WTC11 (cell line): ENCODE measurements at regions not wholly inside any gene's neighbourhood (a gene's known extent, or its start where the extent isn't known, plus 50 kb on each side); places are given as distances from the start of the nearest gene placed in this dataset.

Experiments
- ATAC-seq: fragments of 200-7000 bp; cut with Tn5 transposase; 2 replicates; pipeline ENCODE4 v1.10.0; 2021; ENCODE audit warnings: mild to moderate bottlenecking, moderate library complexity
- CTCF ChIA-PET: fragments of 300-600 bp; sonication (Branson Sonifier 250); formaldehyde crosslinking; loops from one replicate; lab custom pipeline; 2021; ENCODE audit warnings: antibody characterized with exemption; lab: Charles Lee
- POLR2A ChIA-PET: fragments of 350-600 bp; sonication (Branson Sonifier 250); formaldehyde crosslinking; loops from one replicate; lab custom pipeline; 2021; ENCODE audit warnings: antibody characterized with exemption; lab: Charles Lee
- DNase-seq: peaks from one replicate; pipeline ENCODE4 v3.0.0; 2021; ENCODE audit warnings: low spot score
- H3K27ac Mint-ChIP-seq: 2 replicates; pipeline ENCODE4 v1.8.0; 2021; ENCODE audit warnings: mixed read lengths
- H3K27me3 Mint-ChIP-seq: 2 replicates; pipeline ENCODE4 v1.8.0; 2021; ENCODE audit warnings: low read depth, mild to moderate bottlenecking, moderate library complexity, mixed read lengths
- H3K36me3 Mint-ChIP-seq: 2 replicates; pipeline ENCODE4 v1.8.0; 2021; ENCODE audit warnings: mixed read lengths
- H3K4me1 Mint-ChIP-seq: 2 replicates; pipeline ENCODE4 v1.8.0; 2022; ENCODE audit warnings: mixed read lengths
- H3K4me3 Mint-ChIP-seq: 2 replicates; pipeline ENCODE4 v1.8.0; 2021; ENCODE audit warnings: mild to moderate bottlenecking, moderate library complexity, mixed read lengths
- H3K9me3 Mint-ChIP-seq: 2 replicates; pipeline ENCODE4 v1.8.0; 2021; ENCODE audit warnings: mixed read lengths
- CREM ChIP-seq: sonication (generic); formaldehyde crosslinking; IDR thresholded peaks from 2 replicates; pipeline ENCODE4 v1.8.1; 2022; ENCODE audit warnings: mild to moderate bottlenecking, missing genetic modification reagents, moderate library complexity
- HMGA2 ChIP-seq: fragments of 250-450 bp; sonication (Bioruptor Pico); IDR thresholded peaks from 2 replicates; pipeline ENCODE4 v1.4.0; 2021; ENCODE audit warnings: mild to moderate bottlenecking, moderate library complexity
- NFATC4 ChIP-seq: fragments of 250-450 bp; sonication (Bioruptor Pico); IDR thresholded peaks from 2 replicates; pipeline ENCODE4 v1.9.0; 2021; ENCODE audit warnings: mild to moderate bottlenecking
- NR1H2 ChIP-seq: sonication (generic); formaldehyde crosslinking; IDR thresholded peaks from 2 replicates; pipeline ENCODE4 v1.9.0; 2021; ENCODE audit warnings: mild to moderate bottlenecking, moderate library complexity, missing genetic modification reagents
- TEAD1 ChIP-seq: sonication (generic); formaldehyde crosslinking; IDR thresholded peaks from 2 replicates; pipeline ENCODE4 v1.8.0; 2022; ENCODE audit warnings: mild to moderate bottlenecking, missing genetic modification reagents
- ZBTB21 ChIP-seq: sonication (generic); formaldehyde crosslinking; IDR thresholded peaks from 2 replicates; pipeline ENCODE4 v1.8.1; 2023; ENCODE audit warnings: mild to moderate bottlenecking, missing genetic modification reagents, borderline replicate concordance
- ZNF138 ChIP-seq: sonication (generic); formaldehyde crosslinking; conservative IDR thresholded peaks from 2 replicates; pipeline ENCODE4 v1.8.1; 2022; ENCODE audit warnings: mild to moderate bottlenecking, moderate library complexity, missing genetic modification reagents
- ZNF219 ChIP-seq: sonication (generic); formaldehyde crosslinking; IDR thresholded peaks from 2 replicates; pipeline ENCODE4 v1.8.0; 2023; ENCODE audit warnings: missing genetic modification reagents, mild to moderate bottlenecking, borderline replicate concordance
- ZNF416 ChIP-seq: fragments of 250-450 bp; sonication (Bioruptor Pico); IDR thresholded peaks from 2 replicates; pipeline ENCODE4 v1.9.0; 2021; ENCODE audit warnings: mild to moderate bottlenecking, inconsistent platforms
- TF ChIP-seq, protein P1 (sequence below): sonication (generic); formaldehyde crosslinking; IDR thresholded peaks from 2 replicates; pipeline ENCODE4 v1.8.1; 2022; ENCODE audit warnings: missing genetic modification reagents, borderline replicate concordance
- TF ChIP-seq, protein P2 (sequence below): sonication (generic); formaldehyde crosslinking; IDR thresholded peaks from 2 replicates; pipeline ENCODE4 v1.8.0; 2023; ENCODE audit warnings: missing genetic modification reagents
- TF ChIP-seq, protein P3 (sequence below): fragments of 250-450 bp; sonication (Bioruptor Pico); IDR thresholded peaks from 2 replicates; pipeline ENCODE4 v1.9.0; 2021; ENCODE audit warnings: mild to moderate bottlenecking
- TF ChIP-seq, protein P4 (sequence below): sonication (generic); formaldehyde crosslinking; IDR thresholded peaks from 2 replicates; pipeline ENCODE4 v1.8.0; 2023; ENCODE audit warnings: missing genetic modification reagents, mild to moderate bottlenecking, borderline replicate concordance
- TF ChIP-seq, protein P5 (sequence below): sonication (generic); formaldehyde crosslinking; IDR thresholded peaks from 2 replicates; pipeline ENCODE4 v1.8.1; 2022; ENCODE audit warnings: low read depth, mild to moderate bottlenecking, moderate library complexity, missing genetic modification reagents, borderline replicate concordance
- TF ChIP-seq, protein P6 (sequence below): fragments of 200-600 bp; IDR thresholded peaks from 2 replicates; pipeline ENCODE4 v1.8.0; 2022; ENCODE audit warnings: antibody characterized with exemption
- TF ChIP-seq, protein P7 (sequence below): sonication (generic); formaldehyde crosslinking; IDR thresholded peaks from 2 replicates; pipeline ENCODE4 v1.8.1; 2023; ENCODE audit warnings: mild to moderate bottlenecking, missing genetic modification reagents, borderline replicate concordance
- TF ChIP-seq, protein P8 (sequence below): sonication (generic); formaldehyde crosslinking; IDR thresholded peaks from 2 replicates; pipeline ENCODE4 v1.8.1; 2023; ENCODE audit warnings: mild to moderate bottlenecking, moderate library complexity, missing genetic modification reagents
- TF ChIP-seq, protein P9 (sequence below): sonication (generic); formaldehyde crosslinking; conservative IDR thresholded peaks from 2 replicates; pipeline ENCODE4 v1.8.1; 2022; ENCODE audit warnings: mild to moderate bottlenecking, missing genetic modification reagents

DNA sequence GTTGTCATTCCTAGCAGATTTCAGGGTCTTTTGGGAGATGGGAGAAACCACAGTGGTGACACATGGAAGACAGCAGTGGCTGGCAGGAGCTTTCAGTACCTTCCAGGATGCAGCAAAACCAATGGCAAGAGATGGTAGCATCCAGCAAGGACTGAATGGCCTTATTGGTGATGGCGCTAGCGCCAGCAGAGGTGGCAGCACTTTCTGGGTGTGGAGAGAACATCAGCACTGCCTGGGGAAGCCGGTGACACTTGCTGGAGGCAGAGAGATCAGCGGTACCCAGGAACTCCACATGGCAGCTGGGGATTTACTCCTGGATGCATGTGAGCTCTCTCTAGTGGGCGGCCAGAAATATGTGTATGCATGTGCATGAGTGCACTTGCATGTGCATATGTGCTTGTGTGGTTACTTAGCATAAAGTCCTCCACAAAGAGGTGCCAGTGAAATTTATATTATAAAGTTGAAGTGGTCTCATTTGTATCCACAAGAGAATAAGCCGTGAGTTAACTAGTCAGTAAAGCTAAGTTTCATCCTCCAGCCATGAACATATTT lies 364.7 kb downstream of the LMX1A start:
- peaks cover 4% of the 10 kb centered on the region; the same call in 1 of the 2 replicates for H3K9me3 Mint-ChIP-seq

More for the DNA sequence above, 364.7 kb downstream of the LMX1A start:
- no peak for ATAC-seq
- POLR2A ChIA-PET: no interaction called here
- Mint-ChIP-seq H3K4me3 (no peak overlapping the region), H3K27me3 (no peaks in the 10 kb centered on the region), H3K4me1 (no peaks in the 10 kb centered on the region), H3K27ac (no peak overlapping the region), H3K36me3 (no peaks in the 10 kb centered on the region)
- TF ChIP-seq NFATC4 (no peak), HMGA2 (CRISPR knock-in tag) (no peak), ZNF416 (CRISPR knock-in tag) (no peak), NR1H2 (no peak), CREM (CRISPR knock-in tag) (no peak), ZBTB21 (CRISPR knock-in tag) (no peak), ZNF219 (no peak), TEAD1 (no peak), ZNF138 (CRISPR knock-in tag) (no peak)
- TF ChIP-seq, protein P1, sequence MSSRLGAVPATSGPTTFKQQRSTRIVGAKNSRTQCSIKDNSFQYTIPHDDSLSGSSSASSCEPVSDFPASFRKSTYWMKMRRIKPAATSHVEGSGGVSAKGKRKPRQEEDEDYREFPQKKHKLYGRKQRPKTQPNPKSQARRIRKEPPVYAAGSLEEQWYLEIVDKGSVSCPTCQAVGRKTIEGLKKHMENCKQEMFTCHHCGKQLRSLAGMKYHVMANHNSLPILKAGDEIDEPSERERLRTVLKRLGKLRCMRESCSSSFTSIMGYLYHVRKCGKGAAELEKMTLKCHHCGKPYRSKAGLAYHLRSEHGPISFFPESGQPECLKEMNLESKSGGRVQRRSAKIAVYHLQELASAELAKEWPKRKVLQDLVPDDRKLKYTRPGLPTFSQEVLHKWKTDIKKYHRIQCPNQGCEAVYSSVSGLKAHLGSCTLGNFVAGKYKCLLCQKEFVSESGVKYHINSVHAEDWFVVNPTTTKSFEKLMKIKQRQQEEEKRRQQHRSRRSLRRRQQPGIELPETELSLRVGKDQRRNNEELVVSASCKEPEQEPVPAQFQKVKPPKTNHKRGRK (CRISPR knock-in tag): no peak
- TF ChIP-seq, protein P2, sequence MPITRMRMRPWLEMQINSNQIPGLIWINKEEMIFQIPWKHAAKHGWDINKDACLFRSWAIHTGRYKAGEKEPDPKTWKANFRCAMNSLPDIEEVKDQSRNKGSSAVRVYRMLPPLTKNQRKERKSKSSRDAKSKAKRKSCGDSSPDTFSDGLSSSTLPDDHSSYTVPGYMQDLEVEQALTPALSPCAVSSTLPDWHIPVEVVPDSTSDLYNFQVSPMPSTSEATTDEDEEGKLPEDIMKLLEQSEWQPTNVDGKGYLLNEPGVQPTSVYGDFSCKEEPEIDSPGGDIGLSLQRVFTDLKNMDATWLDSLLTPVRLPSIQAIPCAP (CRISPR knock-in tag): no peak
- TF ChIP-seq, protein P3, sequence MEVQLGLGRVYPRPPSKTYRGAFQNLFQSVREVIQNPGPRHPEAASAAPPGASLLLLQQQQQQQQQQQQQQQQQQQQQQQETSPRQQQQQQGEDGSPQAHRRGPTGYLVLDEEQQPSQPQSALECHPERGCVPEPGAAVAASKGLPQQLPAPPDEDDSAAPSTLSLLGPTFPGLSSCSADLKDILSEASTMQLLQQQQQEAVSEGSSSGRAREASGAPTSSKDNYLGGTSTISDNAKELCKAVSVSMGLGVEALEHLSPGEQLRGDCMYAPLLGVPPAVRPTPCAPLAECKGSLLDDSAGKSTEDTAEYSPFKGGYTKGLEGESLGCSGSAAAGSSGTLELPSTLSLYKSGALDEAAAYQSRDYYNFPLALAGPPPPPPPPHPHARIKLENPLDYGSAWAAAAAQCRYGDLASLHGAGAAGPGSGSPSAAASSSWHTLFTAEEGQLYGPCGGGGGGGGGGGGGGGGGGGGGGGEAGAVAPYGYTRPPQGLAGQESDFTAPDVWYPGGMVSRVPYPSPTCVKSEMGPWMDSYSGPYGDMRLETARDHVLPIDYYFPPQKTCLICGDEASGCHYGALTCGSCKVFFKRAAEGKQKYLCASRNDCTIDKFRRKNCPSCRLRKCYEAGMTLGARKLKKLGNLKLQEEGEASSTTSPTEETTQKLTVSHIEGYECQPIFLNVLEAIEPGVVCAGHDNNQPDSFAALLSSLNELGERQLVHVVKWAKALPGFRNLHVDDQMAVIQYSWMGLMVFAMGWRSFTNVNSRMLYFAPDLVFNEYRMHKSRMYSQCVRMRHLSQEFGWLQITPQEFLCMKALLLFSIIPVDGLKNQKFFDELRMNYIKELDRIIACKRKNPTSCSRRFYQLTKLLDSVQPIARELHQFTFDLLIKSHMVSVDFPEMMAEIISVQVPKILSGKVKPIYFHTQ (CRISPR knock-in tag): no peak
- TF ChIP-seq, protein P4, sequence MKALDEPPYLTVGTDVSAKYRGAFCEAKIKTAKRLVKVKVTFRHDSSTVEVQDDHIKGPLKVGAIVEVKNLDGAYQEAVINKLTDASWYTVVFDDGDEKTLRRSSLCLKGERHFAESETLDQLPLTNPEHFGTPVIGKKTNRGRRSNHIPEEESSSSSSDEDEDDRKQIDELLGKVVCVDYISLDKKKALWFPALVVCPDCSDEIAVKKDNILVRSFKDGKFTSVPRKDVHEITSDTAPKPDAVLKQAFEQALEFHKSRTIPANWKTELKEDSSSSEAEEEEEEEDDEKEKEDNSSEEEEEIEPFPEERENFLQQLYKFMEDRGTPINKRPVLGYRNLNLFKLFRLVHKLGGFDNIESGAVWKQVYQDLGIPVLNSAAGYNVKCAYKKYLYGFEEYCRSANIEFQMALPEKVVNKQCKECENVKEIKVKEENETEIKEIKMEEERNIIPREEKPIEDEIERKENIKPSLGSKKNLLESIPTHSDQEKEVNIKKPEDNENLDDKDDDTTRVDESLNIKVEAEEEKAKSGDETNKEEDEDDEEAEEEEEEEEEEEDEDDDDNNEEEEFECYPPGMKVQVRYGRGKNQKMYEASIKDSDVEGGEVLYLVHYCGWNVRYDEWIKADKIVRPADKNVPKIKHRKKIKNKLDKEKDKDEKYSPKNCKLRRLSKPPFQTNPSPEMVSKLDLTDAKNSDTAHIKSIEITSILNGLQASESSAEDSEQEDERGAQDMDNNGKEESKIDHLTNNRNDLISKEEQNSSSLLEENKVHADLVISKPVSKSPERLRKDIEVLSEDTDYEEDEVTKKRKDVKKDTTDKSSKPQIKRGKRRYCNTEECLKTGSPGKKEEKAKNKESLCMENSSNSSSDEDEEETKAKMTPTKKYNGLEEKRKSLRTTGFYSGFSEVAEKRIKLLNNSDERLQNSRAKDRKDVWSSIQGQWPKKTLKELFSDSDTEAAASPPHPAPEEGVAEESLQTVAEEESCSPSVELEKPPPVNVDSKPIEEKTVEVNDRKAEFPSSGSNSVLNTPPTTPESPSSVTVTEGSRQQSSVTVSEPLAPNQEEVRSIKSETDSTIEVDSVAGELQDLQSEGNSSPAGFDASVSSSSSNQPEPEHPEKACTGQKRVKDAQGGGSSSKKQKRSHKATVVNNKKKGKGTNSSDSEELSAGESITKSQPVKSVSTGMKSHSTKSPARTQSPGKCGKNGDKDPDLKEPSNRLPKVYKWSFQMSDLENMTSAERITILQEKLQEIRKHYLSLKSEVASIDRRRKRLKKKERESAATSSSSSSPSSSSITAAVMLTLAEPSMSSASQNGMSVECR (CRISPR knock-in tag): no peak
- TF ChIP-seq, protein P5, sequence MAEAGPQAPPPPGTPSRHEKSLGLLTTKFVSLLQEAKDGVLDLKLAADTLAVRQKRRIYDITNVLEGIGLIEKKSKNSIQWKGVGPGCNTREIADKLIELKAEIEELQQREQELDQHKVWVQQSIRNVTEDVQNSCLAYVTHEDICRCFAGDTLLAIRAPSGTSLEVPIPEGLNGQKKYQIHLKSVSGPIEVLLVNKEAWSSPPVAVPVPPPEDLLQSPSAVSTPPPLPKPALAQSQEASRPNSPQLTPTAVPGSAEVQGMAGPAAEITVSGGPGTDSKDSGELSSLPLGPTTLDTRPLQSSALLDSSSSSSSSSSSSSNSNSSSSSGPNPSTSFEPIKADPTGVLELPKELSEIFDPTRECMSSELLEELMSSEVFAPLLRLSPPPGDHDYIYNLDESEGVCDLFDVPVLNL (CRISPR knock-in tag): no peak
- TF ChIP-seq, protein P6, sequence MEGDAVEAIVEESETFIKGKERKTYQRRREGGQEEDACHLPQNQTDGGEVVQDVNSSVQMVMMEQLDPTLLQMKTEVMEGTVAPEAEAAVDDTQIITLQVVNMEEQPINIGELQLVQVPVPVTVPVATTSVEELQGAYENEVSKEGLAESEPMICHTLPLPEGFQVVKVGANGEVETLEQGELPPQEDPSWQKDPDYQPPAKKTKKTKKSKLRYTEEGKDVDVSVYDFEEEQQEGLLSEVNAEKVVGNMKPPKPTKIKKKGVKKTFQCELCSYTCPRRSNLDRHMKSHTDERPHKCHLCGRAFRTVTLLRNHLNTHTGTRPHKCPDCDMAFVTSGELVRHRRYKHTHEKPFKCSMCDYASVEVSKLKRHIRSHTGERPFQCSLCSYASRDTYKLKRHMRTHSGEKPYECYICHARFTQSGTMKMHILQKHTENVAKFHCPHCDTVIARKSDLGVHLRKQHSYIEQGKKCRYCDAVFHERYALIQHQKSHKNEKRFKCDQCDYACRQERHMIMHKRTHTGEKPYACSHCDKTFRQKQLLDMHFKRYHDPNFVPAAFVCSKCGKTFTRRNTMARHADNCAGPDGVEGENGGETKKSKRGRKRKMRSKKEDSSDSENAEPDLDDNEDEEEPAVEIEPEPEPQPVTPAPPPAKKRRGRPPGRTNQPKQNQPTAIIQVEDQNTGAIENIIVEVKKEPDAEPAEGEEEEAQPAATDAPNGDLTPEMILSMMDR: no peak
- TF ChIP-seq, protein P7, sequence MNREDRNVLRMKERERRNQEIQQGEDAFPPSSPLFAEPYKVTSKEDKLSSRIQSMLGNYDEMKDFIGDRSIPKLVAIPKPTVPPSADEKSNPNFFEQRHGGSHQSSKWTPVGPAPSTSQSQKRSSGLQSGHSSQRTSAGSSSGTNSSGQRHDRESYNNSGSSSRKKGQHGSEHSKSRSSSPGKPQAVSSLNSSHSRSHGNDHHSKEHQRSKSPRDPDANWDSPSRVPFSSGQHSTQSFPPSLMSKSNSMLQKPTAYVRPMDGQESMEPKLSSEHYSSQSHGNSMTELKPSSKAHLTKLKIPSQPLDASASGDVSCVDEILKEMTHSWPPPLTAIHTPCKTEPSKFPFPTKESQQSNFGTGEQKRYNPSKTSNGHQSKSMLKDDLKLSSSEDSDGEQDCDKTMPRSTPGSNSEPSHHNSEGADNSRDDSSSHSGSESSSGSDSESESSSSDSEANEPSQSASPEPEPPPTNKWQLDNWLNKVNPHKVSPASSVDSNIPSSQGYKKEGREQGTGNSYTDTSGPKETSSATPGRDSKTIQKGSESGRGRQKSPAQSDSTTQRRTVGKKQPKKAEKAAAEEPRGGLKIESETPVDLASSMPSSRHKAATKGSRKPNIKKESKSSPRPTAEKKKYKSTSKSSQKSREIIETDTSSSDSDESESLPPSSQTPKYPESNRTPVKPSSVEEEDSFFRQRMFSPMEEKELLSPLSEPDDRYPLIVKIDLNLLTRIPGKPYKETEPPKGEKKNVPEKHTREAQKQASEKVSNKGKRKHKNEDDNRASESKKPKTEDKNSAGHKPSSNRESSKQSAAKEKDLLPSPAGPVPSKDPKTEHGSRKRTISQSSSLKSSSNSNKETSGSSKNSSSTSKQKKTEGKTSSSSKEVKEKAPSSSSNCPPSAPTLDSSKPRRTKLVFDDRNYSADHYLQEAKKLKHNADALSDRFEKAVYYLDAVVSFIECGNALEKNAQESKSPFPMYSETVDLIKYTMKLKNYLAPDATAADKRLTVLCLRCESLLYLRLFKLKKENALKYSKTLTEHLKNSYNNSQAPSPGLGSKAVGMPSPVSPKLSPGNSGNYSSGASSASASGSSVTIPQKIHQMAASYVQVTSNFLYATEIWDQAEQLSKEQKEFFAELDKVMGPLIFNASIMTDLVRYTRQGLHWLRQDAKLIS (CRISPR knock-in tag): no peak
- TF ChIP-seq, protein P8, sequence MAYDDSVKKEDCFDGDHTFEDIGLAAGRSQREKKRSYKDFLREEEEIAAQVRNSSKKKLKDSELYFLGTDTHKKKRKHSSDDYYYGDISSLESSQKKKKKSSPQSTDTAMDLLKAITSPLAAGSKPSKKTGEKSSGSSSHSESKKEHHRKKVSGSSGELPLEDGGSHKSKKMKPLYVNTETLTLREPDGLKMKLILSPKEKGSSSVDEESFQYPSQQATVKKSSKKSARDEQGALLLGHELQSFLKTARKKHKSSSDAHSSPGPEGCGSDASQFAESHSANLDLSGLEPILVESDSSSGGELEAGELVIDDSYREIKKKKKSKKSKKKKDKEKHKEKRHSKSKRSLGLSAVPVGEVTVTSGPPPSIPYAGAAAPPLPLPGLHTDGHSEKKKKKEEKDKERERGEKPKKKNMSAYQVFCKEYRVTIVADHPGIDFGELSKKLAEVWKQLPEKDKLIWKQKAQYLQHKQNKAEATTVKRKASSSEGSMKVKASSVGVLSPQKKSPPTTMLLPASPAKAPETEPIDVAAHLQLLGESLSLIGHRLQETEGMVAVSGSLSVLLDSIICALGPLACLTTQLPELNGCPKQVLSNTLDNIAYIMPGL: no peak
- TF ChIP-seq, protein P9, sequence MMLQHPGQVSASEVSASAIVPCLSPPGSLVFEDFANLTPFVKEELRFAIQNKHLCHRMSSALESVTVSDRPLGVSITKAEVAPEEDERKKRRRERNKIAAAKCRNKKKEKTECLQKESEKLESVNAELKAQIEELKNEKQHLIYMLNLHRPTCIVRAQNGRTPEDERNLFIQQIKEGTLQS (CRISPR knock-in tag): no peak
- CTCF ChIA-PET: interaction anchor here (1.1 kb wide), 1 partner anchor 9 kb away, joined by 3 read pairs; no protein-coding TSS in a partner anchor
- DNase-seq: no peak
